ENCODE measurements at regions not wholly inside any gene's neighbourhood (a gene's known extent, or its start where the extent isn't known, plus 50 kb on each side); places are given as distances from the start of the nearest gene placed in this dataset.

GRCh38 chr11:15560689-15561467, 446.2 kb downstream of the INSC start:
- no peak overlapping the region for H3K27ac ChIP-seq

DNA sequence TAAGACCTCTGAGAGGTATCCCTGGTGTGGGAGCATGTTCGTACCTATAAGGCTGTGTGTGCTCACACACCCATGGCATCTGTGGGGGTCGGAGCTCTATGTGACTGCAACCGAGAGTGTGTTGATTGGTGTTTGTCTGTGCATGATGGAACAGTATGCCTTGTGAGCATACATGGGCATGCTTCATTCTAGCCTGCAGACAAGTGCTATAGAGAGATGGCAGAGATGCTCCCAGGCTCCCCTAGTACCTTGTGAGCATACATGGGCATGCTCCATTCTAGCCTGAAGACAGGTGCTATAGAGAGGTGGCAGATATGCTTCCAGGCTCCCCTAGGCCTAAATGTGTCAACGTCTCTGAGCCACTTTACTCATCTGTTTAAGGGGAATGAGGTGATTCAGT, 447.5 kb downstream of the INSC start:
- no peaks in the 10 kb centered on the region for H3K9me3 ChIP-seq (ENCODE audit: control insufficient read depth, low read length)
- no peak overlapping the region for H3K9ac ChIP-seq
- no peak overlapping the region for H2AFZ ChIP-seq
- no peak for TF ChIP-seq CTCF (IDR thresholded peaks at IDR 0.05)
- no peaks in the 10 kb centered on the region for H3K79me2 ChIP-seq
- H3K36me3 ChIP-seq (ENCODE audit: control insufficient read depth, insufficient read depth, low read length), result no peaks in the 10 kb centered on the region
- H3K4me3 ChIP-seq (ENCODE audit: low read depth, low read length), result no peak overlapping the region
- H3K4me2 ChIP-seq (ENCODE audit: low read length), result no peak overlapping the region
- H3K27ac ChIP-seq, result no peak overlapping the region
- no peaks in the 10 kb centered on the region for H3K4me1 ChIP-seq
- H3K27me3 ChIP-seq (ENCODE audit: control insufficient read depth, insufficient read depth, low read length), result no peaks in the 10 kb centered on the region

More at GRCh38 chr11:15560689-15561467, 446.2 kb downstream of the INSC start:
- H2AFZ ChIP-seq, result no peak overlapping the region
- no peak for TF ChIP-seq CTCF (IDR thresholded peaks at IDR 0.05)
- H3K27me3 ChIP-seq (ENCODE audit: control insufficient read depth, insufficient read depth, low read length), result no peaks in the 10 kb centered on the region
- no peaks in the 10 kb centered on the region for H3K4me1 ChIP-seq
- H3K4me2 ChIP-seq (ENCODE audit: low read length), result no peak overlapping the region
- H3K4me3 ChIP-seq (ENCODE audit: low read depth, low read length), result no peak overlapping the region
- H3K9me3 ChIP-seq (ENCODE audit: control insufficient read depth, low read length), result no peaks in the 10 kb centered on the region
- H3K79me2 ChIP-seq, result no peaks in the 10 kb centered on the region
- no peaks in the 10 kb centered on the region for H3K36me3 ChIP-seq (ENCODE audit: control insufficient read depth, insufficient read depth, low read length)
- no peak overlapping the region for H3K9ac ChIP-seq

DNA sequence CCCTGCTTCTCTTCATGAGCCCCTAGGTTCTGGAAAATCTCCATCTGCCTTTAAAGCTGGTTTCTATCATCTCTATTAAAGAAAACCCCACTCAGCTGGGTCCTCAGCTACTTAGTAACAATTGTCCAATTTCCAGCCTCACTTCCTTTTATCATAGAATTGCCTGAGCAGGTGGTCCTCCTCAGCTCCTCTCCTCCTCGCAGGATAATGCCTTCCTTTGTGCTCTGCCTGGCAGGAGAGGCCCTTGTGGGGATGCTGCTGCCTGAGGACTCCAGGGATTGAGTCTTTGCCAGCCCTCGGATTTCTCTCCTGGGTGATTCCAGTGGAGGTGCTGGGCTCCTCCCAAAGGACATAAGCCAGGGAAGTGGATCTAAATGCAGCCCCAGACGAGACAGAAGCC, 448.3 kb downstream of the INSC start:
- Histone ChIP-seq H3K79me2 (no peaks in the 10 kb centered on the region), H2AFZ (no peak overlapping the region), H3K27ac (no peak overlapping the region), H3K4me2 (ENCODE audit: low read length) (no peak overlapping the region), H3K4me3 (ENCODE audit: low read depth, low read length) (no peak overlapping the region), H3K9me3 (ENCODE audit: control insufficient read depth, low read length) (no peaks in the 10 kb centered on the region), H3K4me1 (no peaks in the 10 kb centered on the region), H3K9ac (no peak overlapping the region), H3K36me3 (ENCODE audit: control insufficient read depth, insufficient read depth, low read length) (no peaks in the 10 kb centered on the region), H3K27me3 (ENCODE audit: control insufficient read depth, insufficient read depth, low read length) (no peaks in the 10 kb centered on the region)
- TF ChIP-seq CTCF (IDR thresholded peaks at IDR 0.05), result no peak

DNA sequence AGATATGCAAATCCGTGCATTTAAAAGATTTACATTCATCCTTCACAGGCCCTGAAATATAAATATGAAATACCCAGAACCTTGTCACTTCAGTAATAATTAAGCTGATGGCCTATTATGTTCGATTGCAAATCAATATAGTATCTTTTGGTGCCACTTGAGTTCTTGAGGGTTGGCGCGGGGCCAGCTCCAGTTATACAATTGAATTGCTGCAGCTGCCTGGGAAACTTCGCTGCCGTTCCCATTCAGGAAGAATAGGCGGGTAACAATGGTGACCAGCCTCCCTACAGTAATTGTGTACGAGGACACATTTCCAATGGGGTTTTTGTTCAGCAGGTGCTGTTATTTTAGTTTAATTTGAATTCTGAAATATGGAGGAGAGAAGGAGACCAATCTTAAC, 451.2 kb downstream of the INSC start:
- H3K4me3 ChIP-seq (ENCODE audit: low read depth, low read length), result no peak overlapping the region
- H3K9me3 ChIP-seq (ENCODE audit: control insufficient read depth, low read length), result no peaks in the 10 kb centered on the region
- H2AFZ ChIP-seq, result no peak overlapping the region
- H3K9ac ChIP-seq, result no peak overlapping the region
- no peaks in the 10 kb centered on the region for H3K27me3 ChIP-seq (ENCODE audit: control insufficient read depth, insufficient read depth, low read length)
- H3K4me1 ChIP-seq, result no peaks in the 10 kb centered on the region
- H3K27ac ChIP-seq, result no peak overlapping the region
- H3K36me3 ChIP-seq (ENCODE audit: control insufficient read depth, insufficient read depth, low read length), result no peaks in the 10 kb centered on the region
- TF ChIP-seq CTCF (IDR thresholded peaks at IDR 0.05), result no peak
- no peaks in the 10 kb centered on the region for H3K79me2 ChIP-seq
- H3K4me2 ChIP-seq (ENCODE audit: low read length), result no peak overlapping the region

- Histone ChIP-seq H3K9me3 (ENCODE audit: control insufficient read depth, low read length) (no peaks in the 10 kb centered on the region), H3K27me3 (ENCODE audit: control insufficient read depth, insufficient read depth, low read length) (no peaks in the 10 kb centered on the region), H2AFZ (no peak overlapping the region), H3K4me1 (no peaks in the 10 kb centered on the region), H3K4me2 (ENCODE audit: low read length) (no peak overlapping the region), H3K79me2 (no peaks in the 10 kb centered on the region), H3K9ac (no peak overlapping the region), H3K4me3 (ENCODE audit: low read depth, low read length) (no peak overlapping the region), H3K36me3 (ENCODE audit: control insufficient read depth, insufficient read depth, low read length) (no peaks in the 10 kb centered on the region), H3K27ac (no peak overlapping the region)
- no peak for TF ChIP-seq CTCF (IDR thresholded peaks at IDR 0.05)
Measured at GRCh38 chr11:15568440-15568839, 453.7 kb downstream of the INSC start.
